ENCODE measurements at regions not wholly inside any gene's neighbourhood (a gene's known extent, or its start where the extent isn't known, plus 50 kb on each side); places are given as distances from the start of the nearest gene placed in this dataset.
"Not testable (repeated sequence)": the region's sequence is repeated elsewhere in the genome, so short reads cannot be mapped to it uniquely, and the experiment has no call there.

DNA sequence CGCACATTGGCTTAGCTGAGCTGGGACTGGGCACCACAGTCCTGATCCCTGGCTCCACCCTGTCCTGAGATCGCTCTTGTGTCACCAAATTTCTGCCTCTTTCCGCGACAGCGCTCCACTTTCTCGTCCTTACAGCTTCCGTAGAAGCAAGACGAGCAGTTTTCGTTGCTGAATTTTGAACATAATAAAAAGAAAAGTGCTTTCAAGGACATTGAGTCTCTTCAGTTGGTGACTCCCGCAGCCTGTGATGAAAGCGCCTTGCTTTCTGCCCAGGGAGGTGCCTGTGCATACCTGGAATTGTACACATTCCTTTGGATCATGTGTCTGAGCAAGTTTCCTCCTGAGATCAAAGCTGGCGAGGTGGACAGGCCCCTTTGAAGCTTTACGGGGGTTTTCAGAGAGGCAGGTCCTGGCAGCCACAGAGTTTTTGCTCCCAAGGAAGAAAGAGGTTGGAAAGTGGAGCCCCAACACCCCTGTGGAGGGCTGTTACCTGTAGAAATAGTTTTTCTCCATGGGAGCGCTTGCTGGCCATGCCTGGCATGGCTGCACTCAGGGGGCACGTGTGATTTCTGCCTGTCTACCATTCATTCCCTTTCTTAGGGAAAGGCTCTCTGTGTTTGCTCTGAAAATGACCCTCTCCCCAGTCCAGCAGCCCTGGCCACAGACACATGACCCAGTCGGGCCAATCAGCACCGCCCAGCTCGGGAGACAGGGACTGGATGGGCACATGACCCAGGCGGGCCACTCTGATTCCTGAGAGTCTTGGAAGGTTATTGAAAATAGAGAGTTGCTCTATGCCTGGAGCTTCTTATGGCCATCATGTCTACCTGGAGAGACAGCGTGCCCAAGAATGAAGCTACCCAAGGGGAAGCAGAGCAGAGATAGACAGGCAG lies 115.6 kb upstream of the OTOS start:
- DNase-seq, result peak; percentile 76

DNA sequence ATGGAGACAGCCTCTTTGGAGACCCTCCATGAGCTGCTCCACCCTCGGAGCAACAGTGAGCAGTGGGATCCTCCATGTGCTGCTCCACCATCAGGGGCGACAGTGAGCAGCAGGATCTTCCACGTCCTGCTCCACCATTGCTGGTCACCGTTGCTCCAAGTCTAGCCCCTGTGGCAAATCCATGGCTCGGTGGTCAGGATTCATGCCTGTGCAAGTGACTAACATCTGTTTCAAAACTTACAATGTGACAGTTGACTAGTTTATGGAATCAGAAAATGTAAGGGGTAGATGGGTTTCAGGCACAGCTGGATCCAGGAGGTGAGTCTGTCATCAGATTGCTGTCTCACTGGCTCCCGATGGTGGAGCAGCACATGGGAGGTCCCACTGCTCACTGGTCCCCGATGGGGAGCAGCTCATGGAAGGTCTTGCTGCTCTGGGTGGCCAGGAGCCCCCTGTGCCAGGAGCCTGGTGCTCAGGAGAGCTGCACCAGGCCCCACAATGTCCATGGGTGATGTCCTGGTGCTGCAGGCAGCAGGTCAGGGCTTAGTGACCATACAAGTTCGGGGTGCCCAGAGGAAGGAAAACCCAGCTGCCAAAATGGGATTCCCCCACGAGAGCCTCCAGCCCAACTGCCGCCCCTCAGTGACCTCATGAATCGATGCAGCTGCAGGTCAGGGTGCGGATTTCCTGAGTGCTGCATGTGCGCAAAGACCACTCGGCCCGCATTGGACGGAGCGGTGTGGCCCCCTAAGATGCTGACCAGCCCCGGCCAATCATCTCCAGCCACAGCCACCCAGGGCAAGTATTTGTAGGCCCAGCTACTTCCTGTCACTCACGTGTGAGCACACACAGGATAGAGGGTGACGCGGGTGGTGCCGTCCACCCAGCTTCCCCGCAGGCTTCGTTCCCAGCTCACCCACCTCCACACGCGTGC lies 116.5 kb upstream of the OTOS start:
- no peak for DNase-seq

DNA sequence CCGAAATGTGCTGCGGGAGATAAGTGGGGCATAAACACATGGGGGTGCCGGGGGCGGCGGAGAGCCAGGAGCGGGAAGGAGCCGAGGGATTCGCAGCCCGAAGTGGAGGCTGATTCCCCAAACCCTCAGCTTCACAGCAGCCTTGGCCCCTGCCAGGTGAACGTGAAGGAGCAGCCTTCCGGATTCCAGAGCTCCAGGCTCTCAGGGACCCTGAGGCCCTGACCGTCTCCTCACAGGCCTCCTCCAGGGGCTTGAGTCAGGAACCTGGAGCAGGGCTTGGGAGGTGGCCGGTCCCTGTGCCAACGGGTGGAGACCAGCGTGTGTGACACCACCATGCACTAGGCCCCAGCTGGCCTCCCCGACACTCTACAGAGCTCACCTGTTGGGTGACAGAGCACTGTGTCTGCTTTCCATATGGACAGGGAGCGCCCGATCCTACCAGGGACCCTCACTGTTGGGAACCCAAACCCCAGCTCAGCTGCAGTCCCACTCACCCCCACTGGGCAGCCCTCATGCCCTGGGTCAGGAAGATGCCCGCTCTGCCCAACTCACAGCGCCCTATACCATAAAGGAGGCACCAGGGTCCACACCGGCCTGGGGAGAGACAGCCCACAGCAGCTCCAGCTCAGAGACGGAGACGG lies 117.6 kb upstream of the OTOS start:
- no peak for DNase-seq

GRCh38 chr2:240258685-240259084 lies 118.2 kb upstream of the OTOS start:
- no peak for DNase-seq

GRCh38 chr2:240259201-240259923 lies 118.9 kb upstream of the OTOS start:
- DNase-seq, result no peak

DNA sequence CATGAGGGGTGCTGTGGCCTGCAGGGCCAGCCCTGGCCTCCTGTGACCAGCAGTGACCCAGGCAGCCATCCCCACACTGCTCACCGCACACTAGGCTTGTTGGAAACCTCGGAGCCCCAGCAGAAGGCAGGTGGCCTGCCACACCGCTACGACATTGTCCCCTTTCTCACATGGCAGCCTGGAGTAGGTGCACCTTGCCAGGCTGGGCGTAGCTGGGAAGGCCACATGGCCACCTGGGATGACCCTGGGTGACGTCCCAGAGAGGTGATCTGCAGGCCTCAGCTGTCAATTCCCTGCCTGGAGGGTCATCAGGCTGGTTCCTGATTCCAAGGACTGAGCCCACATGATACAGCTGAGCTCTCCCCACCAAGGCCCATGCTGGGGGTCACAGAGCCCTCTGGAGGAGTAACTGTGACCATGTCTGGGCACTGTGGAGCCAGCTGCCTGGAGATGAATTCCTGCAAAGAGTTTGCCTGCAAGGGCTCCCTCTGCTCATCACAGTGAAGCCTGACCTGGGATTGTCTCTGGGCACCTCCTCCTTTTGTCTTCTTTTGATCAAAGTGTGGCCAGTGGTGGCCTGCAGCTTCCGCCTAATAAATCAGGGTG lies 119.6 kb upstream of the OTOS start:
- no peak for DNase-seq

DNA sequence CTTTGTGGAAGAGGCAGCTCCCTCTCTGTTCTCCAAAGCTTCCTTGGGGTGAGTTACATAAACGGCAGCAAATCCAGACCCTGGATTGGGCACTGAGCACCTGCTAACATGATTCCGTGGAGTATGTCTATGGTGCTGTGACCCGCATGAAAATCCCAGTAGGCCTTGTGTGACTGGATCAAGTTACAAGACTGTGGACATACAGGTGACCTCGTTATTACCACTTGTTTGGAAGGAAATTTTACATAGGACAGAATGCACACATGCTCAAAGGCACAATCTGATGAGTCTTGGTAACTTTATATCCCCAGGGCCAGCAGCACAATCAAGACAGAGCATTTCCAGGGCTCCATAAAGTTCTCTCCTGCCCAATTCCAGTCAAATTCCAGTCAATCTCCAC lies 120.2 kb upstream of the OTOS start:
- no peak for DNase-seq

DNA sequence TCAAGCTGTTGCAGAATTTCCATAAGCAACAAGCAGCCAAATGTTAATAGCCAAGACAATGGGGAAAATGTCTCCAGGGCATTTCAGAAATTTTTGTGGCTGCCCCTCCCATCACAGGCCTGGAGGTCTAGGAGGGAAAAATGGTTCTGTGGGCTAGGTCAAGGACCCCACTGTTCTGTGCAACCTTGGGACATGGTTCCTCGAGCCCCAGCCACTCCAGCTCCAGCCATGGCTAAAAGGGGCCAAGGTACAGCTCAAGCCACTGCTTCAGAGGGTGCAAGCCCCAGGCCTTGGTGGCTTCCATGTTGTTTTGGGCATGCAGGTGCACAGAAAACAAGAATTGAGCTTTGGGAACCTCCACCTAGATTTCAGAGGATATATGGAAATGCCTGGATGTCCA lies 122.1 kb upstream of the OTOS start:
- not testable (repeated sequence) for DNase-seq

- DNase-seq, result no peak
These were observed 128.9 kb upstream of the OTOS start for GRCh38 chr2:240269380-240269779.

DNA sequence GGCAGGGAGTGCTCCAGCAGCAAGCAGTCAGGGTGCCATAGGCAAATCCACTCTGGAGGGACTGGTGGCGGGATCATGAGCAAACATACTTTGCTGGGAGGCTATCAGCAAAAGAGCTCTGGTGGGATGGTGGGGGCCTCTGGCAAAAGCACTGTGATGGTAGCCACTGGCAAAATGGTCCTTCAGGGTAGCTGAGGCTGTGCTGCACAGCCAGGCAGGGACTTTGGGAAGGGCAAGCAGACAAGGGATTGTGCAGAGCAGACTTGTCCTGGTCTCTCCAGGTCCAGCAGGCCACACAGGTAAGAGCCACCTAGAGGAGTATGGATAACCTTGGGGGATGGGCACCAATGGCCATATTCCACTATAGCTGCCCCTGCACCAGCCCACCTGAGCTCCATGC lies 129.4 kb upstream of the OTOS start:
- no peak for DNase-seq

DNA sequence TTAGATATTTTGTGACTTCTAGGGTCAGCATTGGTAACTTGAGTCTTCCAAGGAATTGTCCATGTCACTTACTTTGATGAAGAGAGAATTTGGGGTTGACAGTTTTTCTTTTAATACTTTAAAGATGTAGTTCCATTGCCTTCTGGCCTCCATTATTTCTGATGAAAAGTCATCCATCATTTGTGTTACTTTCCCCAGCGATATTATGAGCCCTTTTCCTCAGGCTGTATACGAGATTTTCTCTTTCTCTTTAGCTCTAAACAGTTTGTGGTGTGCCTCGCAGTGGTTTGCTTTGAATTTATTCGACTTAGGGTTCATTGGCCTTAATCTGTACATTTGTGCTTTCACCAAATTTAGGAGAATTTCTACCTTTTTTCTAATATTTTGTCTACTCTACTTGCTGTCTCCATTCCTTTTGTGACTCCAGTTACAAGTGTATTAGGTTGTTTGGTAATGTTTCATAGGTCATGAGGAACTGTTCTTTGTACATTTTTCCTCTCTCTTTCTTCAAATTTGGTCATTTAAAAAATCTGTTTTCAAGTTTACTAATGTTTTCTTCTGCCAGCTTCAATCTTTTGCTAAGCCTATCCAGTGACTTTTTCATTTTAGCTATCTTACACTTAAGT lies 131.4 kb upstream of the OTOS start:
- no peak for DNase-seq

DNA sequence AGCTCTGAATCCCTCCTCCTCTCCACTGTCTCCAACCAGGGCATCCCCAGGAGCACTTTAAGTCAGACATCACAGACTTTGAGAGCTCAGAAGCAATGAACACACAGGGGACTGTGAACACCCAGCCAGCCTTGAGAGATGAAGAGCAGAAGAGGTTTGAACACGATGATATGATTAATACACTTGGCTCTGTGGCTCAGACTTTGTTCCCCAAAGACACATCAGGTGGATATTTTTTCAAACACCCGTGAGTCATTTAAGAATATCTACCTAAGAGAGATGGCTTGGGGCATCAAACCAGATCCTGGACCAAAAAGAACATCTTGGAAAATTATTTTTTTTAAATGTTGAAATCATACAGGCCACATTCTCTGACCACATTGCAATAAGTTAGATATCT lies 134.9 kb upstream of the OTOS start:
- DNase-seq, result no peak

- DNase-seq, result no peak
These were observed 136.8 kb upstream of the OTOS start for GRCh38 chr2:240277073-240277806.

DNA sequence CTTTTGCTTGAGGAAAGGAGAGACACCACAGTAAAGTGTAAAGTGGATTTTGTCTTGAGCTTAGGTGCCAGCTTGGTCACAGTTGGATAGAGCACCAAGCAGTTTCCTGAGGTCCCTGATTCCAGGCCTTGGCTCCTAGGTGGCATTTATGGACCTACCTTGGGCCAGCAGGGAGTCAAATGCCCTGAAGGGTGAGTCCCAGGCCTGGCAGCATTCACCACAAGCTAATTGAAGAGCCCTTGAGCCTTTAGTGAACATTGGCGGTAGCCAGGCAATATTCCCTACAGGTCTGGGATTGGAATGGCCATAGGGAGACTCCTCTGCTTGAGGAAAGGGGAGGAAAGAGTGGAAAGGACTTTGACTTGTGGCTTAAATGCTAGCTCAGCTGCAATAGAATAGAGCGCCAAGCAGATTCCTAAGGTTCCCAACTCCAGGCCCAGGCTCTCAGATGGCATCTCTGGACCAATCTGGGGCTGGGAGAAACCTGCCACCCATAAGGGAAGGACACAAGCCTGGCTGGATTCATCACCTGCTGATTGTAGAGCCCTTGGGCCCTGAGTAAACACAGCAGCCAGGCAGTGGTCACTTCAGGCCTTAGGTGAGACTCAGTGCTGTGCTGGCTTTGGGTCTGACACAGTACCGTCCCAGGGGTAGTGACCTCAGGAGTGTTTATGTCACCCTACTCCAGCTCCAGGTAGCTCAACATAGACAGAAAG lies 137.5 kb upstream of the OTOS start:
- no peak for DNase-seq

- DNase-seq, result no peak
These were observed 138.2 kb upstream of the OTOS start for GRCh38 chr2:240278661-240279060.

DNA sequence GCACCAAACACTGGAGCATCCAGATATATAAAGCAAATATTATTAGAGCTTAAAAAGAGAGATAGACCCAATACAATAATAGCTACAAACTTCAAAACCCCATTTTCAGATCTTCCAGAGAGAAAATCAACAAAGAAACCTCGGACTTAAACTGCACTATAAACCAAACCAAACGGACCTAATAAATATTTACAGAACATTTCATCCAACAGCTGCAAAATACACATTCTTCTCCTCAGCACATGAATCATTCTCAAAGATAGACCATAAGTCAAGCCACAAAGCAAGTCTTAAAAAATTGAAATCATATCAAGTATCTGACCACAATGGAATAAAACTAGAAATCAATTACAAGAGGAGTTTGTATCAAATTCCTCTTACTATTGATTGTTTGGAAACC lies 140.2 kb upstream of the OTOS start:
- DNase-seq, result no peak

- no peak for DNase-seq
These were observed 144.2 kb upstream of the OTOS start for GRCh38 chr2:240284503-240285259.

- DNase-seq, result no peak
These were observed 145.3 kb upstream of the OTOS start for GRCh38 chr2:240285725-240286124.

GRCh38 chr2:240286596-240286995 lies 146.1 kb upstream of the OTOS start:
- no peak for DNase-seq

DNA sequence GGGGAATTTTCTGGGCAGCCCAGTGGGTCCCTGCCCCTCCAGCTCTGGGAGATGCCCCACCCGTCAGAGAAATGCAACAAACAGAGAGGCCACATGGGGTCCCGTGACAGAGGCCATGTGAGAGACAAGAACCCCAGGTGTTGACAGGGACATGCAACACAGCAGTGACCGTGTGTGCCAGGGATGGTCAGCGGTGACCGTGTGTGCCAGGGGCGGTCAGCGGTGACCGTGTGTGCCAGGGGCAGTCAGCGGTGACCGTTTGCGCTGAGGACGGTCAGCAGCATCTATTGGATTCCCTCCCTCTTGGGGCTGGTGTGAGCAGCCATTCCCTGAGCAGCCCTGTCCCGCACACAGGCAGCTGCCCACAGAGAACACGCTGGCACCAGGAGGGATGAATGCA lies 146.6 kb upstream of the OTOS start:
- no peak for DNase-seq

All from kidney glomerular epithelial cell (primary cell).